Anterior cingulate cortex (tissue), 58 donors: ENCODE measurements at regions not wholly inside any gene's neighbourhood (a gene's known extent, or its start where the extent isn't known, plus 50 kb on each side); places are given as distances from the start of the nearest gene placed in this dataset.
A peak's percentile ranks its signal among the peaks of the same experiment; 100 is the strongest.
"Not testable (repeated sequence)": the region's sequence is repeated elsewhere in the genome, so short reads cannot be mapped to it uniquely, and the experiment has no call there.

Experiments used
- DNase-seq, 58 donors: peaks; one replicate each; lab custom pipeline; 2025; lab: John Stamatoyannopoulos, UW

- no peak for DNase-seq
Measured at GRCh38 chr1:181169281-181169865, 80.9 kb downstream of the IER5 start.

GRCh38 chr1:181170194-181170593 is 81.7 kb downstream of the IER5 start:
- DNase-seq = no peak

- DNase-seq = no peak
Measured at GRCh38 chr1:181172082-181172481, 83.6 kb downstream of the IER5 start.

DNA sequence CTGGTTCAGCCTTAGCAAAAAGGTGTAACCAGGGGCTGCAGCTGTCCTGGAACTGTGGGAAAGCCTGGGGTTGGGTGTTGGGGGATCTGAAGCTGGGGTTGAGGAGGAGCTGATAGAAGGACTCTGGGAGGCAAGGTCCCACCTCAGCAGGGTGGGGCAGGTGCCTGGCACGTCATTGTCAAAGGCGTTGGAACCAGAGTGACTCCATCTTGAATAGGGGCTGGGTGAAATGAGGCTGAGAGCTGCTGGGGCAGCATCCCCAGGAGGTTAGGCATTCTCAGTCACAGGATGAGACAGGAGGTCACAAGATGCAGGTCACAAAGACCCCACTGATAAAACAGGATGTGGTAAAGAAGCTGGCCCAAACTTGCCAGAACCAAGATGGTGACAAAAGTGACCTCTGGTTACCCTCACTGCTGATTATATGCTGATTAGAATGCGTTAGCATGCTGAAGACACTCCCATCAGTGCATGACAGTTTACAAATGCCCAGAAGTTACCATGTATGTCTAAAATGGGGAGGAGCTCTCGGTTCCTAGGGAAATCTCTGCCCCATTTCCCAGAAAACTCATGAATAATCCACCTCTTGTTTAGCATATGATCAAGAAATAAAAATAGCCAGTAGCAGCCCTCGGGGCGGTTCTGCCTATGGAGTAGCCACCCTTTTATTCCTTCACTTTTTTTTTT is 85.4 kb downstream of the IER5 start:
- no peak for DNase-seq

DNA sequence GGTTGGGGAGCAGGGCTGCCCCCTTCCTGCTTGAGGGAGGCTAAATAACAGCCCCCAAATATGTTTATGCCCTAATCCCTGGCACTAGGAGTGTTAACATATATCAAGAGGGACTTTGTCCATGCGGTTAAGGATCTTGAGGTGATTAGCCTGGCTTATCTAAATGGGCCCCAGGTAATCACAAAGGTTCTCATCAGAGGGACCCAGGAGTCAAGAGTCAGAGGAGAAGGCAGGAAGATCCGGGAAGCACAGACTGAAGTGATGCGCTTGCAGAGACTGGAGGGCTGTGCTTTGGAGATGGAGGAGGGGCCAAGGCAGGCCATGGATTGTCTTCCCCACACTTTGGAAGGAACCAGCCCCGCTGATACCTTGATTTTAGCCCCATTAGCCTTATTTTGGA is 86.4 kb downstream of the IER5 start:
- DNase-seq = no peak

DNA sequence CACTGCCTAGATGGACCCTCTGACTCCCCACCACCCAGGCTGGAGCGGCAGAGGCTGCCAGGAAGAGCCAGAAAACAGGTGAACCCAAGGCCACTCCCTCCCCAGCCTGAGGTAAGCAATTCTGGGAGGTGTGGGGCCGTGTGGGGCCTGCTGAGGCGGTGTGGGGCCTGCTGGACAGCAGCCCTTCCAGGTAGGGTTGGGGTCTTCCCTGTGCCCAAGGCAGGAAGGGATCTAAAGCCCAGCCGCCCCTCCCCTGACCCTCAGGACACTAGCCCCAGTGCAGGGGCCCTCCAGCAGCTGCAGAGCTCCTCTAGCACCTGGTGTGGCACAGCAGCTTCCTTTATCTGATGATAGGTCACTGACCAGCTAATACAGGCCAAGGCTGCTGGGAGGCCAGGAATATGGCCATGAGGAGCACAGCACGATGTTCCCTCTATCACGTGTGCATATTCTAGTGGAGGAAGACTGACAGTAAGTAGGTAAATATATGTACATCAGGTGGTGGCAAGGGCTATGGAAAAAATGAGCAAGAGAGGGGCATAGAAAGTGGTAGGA is 86.9 kb downstream of the IER5 start:
- no peak for DNase-seq

DNA sequence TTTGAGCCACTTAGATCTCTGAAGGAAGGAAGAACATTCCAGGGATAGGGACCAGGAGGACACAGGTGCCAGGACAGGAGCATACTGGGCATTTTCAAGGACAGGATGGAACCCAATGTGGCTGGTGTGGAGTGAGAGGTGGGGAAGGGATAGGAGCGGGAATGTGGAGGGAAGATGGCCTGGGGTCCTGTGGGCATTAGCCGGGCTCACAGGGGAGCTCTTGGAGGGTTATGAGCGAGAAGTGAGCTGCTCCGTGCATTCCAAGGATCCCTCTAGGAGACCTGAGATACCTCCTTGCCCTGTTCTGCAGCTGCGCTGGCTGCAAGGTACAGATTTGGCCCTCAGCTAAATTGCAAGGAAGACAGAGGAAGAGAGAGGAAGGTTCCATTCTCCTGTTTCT is 87.5 kb downstream of the IER5 start:
- DNase-seq = no peak

- DNase-seq = peak in 1 of 58 donors; percentile 13
Measured at GRCh38 chr1:181178241-181178879, 89.9 kb downstream of the IER5 start.

DNA sequence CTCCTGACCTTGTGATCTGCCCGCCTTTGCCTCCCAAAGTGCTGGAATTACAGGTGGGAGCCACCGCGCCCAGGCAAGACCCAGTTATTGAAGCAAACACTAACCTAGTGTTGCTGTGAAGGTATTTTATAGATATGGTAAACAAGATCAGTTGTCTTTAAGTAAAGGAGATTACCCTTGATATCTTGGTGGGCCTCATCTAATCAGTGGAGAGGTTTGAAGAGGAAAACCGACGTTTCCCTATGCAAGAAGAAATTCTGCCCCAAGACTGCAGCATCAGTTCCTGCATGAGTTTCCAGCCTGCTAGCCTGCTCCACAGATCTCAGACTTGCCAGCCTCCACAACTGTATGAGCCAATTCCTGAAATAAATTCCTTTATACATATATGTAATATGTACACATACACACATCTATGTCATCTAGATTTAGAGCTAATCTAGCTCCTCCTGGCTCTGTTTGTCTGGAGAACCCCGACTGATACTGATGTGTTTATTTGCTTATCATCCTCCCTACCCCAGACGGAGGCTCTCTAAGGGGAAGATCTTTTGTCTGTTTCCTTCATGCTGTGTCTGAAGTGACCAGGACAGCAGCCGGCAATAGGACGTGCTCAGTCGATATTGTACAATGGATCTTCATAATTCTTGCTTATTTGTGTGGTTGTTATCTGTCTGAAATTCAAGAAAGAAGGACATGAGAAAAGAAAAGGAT is 90.9 kb downstream of the IER5 start:
- no peak for DNase-seq

DNA sequence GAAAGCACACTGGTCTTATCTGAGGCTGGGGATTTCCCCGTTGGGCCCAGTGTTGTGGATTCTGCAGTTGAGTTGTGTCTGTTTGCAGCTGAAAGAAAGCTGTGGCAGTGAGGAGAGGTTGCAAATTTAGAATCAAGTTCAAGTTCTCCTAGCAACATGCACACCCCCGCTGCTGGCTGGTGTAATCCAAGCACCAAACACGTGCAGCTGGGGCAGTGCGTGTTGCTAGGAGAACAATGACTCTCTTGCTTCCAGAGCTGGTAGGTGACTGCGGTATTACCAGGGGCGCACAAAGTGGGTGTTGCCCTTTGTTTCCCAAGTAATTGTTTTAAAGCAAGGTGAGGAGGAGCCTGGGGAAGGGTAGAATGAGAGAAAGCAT is 91.5 kb downstream of the IER5 start:
- DNase-seq = peak in 54 of 58 donors; percentile 16 to 87 (median 62)

DNA sequence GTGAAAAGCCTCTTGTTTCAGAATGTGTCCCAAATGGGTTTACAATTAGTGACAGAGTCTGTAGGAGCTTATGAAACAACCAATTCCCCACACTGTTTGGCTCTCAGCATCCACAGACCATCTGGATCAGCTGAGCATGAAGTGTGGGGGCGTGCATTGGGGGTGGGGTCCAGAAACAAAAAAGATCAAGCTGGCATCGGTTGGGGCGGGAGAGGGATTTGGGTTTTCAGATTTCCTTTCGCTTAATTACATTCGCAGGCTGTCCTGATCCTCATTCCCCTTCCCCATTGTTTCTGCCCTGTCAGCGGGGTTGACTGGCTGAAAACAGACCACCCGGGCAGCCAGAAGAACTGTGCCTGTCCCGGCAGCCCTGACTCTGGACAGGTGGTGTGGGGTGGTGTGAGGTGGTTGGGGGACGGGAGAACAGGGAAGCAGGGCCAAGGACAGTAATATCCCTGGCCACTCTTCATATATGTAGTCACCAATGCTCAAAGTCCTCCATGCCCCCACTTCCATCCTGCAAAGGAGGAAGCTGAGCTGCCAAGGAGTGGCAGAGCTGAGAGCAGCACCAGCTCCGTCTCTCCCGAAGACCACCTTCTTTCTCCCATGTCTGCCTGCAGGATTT is 92.0 kb downstream of the IER5 start:
- peak in 27 of 58 donors; percentile 19 to 86 (median 55) for DNase-seq

DNA sequence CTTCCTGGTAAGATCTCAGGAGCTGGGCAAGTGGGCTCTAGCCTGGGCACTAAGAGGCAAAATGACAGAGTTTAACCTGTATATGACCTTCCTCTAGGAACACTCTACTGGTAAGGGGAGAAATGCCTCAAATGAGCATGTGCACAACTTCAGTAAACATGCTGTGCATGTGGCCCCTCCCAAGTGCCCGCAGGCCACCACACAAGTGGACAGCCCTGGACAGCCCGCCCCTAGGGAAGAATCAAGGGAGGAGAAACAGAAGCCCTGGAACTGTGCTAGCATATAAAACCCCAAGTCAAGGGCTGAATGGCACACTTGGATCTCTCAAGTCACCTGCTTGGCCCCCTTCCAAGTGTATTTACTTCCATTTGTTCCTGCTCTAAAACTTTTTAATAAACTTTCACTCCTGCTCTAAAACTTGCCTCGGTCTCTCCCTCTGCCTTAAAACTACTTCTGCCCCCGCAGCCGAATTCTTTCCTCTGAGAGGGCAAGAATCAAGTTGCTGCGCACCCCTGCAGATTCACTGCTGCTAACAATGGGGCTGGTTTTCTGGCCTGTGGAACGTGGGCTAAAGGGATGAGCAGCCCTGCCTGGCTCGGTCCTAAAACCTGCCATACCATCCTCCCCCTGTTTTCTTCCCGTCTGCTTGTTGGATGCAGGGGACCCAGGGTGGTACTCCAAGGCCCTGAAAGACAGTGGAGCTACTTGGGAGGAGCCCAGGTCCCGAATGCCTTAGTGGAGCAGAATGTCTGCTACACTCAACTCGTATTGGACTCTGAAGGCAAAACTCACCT is 93.5 kb downstream of the IER5 start:
- no peak for DNase-seq

- DNase-seq = no peak
Measured at GRCh38 chr1:181184621-181185020, 96.1 kb downstream of the IER5 start.

- no peak for DNase-seq
Measured at GRCh38 chr1:181185461-181185860, 97.0 kb downstream of the IER5 start.

GRCh38 chr1:181186133-181186532 is 97.6 kb downstream of the IER5 start:
- DNase-seq = not testable (repeated sequence)

GRCh38 chr1:181187337-181188126 is 99.0 kb downstream of the IER5 start:
- no peak for DNase-seq

GRCh38 chr1:181189245-181189644 is 100.7 kb downstream of the IER5 start:
- no peak for DNase-seq

DNA sequence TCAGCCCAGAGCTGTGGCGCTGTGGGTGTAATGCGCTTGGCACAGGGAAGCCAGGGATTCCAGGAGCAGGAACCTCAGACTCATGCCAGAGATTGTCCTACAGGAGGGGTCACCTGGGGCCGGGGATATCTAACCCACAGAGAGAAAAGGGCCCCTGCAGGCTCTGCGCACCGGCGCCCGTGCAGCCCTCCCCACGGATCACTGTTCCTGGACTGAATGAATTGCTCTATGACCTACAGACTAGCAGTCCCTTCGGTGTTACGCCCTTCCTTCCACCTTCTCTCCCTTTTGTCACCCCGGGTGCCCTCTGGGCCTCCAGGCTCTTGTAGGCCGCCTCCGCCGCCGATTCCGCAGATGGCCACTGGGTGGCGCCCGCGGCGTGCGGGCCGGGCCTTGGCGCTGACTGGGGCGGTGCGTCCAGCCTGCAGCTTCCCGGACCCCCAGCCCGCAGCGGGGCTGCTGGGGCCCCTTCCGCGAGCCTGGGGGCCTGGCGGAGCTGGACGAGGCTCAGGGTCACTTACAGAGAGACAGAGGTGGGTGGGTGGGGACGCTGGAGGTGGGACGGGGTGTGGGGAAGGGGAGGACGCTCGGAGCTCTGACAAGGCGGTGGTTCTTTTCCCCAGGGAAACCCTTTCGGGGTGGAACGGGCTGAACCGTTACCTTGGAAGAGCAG is 101.3 kb downstream of the IER5 start:
- DNase-seq = peak in 49 of 58 donors; percentile 10 to 81 (median 38)
